GM19023 (cell line): ENCODE measurements at regions not wholly inside any gene's neighbourhood (a gene's known extent, or its start where the extent isn't known, plus 50 kb on each side); places are given as distances from the start of the nearest gene placed in this dataset.
"Not testable (repeated sequence)": the region's sequence is repeated elsewhere in the genome, so short reads cannot be mapped to it uniquely, and the experiment has no call there.

ENCODE experiments used
- ATAC-seq: cut with Tn5 transposase; IDR thresholded peaks from one replicate; pipeline ENCODE4 v1.9.1; 2021; ENCODE audit warnings: mild to moderate bottlenecking, moderate library complexity; ENCODE audit not compliant: unreplicated experiment

DNA sequence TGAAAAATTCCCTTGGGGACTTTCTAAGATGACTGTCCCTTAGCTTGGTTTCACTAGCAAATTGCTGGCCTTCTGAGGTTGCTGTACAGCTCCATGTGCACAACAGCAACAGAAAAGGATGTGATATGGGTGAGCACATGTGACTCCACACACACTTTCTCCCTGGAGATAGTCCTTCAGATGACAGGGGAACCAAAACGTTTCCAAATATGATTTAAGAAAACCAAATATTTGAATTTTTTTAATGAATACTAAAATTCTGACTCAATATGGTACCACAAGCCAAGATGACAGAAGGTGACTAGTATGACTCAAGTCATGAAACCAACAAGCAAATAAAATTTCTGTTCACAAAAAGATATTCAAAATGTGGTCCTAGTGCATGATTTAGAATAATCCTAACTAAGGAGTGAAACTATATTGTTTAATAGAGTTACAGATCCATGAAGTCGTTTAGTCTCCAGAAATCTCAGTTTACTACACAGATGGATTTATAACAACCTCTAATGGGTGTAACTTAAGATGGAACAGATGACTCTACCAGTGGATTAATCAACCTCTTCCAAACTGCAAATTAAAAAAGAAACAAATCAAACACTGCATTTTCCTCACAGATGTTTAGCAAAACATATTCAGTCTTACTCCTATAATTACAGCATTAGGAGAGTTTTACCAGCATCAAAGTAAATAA, 144.8 kb upstream of the PIK3R1 start:
- ATAC-seq = peak; percentile 93

- no peak for ATAC-seq
These were observed 147.5 kb upstream of the PIK3R1 start for GRCh38 chr5:68067976-68068603.

DNA sequence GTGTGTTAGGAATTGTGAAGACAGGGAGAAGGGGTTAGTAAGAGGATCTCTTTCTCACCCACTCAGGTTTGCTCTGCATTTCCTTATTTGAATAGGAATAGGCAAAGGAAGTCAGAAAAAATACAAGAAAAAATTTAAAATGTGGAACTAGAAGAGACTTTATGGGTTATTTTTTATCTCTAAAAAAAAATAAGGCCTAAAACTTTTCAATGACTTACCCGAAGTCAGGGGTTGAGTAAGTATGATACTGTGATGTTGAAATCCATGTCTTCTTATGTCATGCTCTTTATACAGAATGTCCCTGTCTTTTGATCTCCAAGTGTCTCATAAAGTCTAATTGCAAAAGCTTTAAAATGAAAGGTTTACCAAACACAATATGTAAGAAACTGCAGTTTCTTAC, 148.3 kb upstream of the PIK3R1 start:
- no peak for ATAC-seq

- no peak for ATAC-seq
These were observed 149.1 kb upstream of the PIK3R1 start for GRCh38 chr5:68066277-68066955.

GRCh38 chr5:68065321-68065720, 150.2 kb upstream of the PIK3R1 start:
- not testable (repeated sequence) for ATAC-seq

GRCh38 chr5:68060382-68060781, 155.2 kb upstream of the PIK3R1 start:
- no peak for ATAC-seq

DNA sequence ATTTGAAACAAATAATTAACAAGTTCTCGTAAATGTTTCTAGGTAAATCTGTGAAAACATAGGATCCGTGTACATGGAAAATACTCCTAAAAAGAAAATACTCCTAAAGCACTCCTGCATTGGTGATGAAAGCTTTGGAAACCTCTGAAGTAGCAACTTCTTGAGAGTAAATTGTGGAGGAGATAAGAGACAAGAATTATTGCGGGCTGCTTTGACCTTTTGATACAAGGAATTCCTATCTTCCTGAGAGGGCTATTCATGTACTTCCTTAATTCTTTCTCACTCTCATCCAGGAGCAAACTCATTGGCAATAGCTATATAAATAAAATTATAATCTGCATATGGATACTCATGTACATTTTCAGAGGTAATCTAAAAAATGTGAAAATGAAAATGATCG, 158.4 kb upstream of the PIK3R1 start:
- no peak for ATAC-seq

- ATAC-seq = no peak
These were observed 159.9 kb upstream of the PIK3R1 start for GRCh38 chr5:68055686-68056085.

GRCh38 chr5:68054638-68055037, 160.9 kb upstream of the PIK3R1 start:
- ATAC-seq = no peak

DNA sequence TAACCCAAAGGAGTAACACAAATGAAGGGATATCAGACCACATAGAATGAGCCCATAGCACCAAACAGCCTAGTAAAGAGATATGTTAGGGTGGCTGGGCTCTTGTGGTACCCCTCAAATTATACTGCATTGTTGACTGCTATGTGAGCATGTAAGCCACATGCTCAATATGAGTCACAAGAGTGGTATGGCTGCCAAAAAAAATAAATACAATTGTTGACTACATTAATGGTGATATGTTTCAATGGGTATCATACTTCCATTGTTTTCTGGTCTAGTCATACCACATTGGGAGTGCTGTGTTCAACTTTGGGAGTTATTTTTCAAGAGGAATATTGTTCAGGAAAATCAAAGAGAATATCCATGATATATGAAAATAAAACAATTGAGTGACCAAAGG, 162.4 kb upstream of the PIK3R1 start:
- no peak for ATAC-seq

DNA sequence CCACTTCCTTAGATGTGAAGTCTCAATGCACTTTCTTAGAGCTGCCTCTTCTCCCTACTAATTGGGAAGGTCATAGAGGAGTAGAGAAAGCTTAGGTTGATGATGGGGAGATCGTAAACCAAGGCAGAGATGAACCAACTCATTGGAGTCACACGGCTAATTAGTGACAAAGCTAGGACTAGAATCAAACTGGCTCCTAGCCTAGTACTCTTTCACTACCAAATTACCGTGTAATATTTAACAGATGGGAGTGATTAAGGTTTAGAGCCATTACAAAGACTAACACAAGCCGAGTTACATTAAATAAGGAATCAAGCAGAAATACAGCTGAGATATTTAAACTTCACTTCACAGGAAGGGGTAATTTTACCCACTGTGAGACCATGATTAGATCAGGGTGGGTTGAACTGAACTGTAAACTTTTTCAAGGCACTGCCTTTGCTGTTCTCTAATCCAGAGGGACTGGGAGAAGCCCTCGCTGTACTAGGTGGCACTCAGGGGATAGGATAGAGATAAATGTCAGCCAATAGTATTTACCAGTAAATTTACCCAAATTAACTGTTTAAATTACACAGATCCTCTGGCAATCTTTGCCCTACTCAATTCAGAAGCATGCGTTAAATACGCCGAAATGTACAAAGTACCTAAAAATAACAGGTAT, 166.4 kb upstream of the PIK3R1 start:
- no peak for ATAC-seq

DNA sequence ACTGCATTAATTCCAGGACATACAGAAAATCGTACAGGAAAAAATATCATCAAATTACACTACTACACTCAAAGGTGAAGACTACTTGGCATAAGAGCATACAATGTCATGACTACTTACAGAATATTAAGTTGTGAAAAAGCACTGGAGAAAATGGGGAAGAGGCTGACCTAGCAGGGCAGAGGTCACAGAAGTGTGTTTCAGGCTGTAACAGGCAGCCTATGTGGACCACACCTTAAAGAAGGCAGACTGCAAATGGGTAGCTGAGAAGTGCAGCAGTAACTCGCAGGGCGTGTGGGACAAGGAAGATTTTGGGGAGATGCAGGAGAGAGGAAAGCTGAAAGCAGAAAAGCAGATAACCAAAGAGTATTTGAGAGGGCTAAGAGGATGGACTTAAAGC, 167.0 kb upstream of the PIK3R1 start:
- no peak for ATAC-seq

DNA sequence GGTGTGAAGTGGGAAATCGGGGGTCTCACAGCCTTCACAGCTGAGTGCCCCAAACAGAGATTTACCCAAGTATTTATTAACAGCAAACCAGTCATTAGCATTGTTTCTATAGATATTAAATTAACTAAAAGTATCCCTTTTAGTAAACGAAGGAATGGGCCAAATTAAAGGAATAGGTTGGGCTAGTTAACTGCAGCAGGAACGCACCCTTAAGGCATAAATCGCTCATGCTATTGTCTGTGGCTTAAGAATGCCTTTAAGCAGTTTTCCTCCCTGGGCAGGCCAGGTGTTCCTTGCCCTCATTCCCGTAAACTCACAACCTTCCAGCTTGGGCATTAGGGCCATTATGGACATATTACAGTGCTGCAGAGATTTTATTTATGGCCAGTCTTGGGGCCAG, 167.5 kb upstream of the PIK3R1 start:
- ATAC-seq = not testable (repeated sequence)

GRCh38 chr5:68047035-68047434, 168.5 kb upstream of the PIK3R1 start:
- no peak for ATAC-seq

- ATAC-seq = no peak
These were observed 169.1 kb upstream of the PIK3R1 start for GRCh38 chr5:68046445-68046844.

DNA sequence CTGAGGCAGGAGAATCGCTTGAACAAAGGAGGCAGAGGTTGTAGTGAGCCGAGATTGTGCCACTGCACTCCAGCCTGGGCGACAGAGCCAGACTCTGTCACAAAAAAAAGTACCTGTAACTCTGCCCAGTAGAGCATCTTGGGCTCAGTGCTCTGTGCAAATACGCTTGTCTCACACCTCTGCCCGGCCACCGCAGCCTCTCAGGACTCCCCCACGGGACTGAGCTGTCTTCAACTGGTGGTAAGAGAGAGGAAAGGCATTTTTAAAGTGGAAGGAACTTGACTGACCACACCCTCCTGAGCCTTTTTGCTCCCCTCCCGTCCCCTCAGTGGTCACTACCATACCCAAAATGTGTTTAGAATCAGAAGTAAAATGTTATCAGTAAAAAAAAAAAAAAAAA, 174.3 kb upstream of the PIK3R1 start:
- peak; percentile 95 for ATAC-seq

DNA sequence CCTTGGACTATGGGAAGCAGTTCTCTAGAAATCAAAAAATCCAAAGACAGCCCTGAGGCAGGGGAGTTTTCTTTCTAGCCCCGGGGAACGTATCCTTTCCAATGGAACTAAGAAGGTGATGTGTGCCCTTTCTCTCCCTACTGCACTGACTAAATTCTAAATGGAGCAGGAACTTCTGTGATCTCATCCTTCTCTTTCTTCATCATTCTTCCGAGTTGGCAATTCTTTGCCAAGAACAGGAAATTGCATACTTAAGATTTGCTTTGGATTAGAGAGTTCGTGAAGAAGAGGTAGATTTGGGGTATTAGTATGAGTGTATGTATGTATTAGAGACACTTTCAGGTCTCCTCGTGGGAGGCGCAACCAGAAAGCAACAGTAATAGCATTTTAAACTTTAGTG, 178.0 kb upstream of the PIK3R1 start:
- ATAC-seq = no peak

- no peak for ATAC-seq
These were observed 181.5 kb upstream of the PIK3R1 start for GRCh38 chr5:68033961-68034571.

GRCh38 chr5:68033029-68033428, 182.5 kb upstream of the PIK3R1 start:
- ATAC-seq = no peak

DNA sequence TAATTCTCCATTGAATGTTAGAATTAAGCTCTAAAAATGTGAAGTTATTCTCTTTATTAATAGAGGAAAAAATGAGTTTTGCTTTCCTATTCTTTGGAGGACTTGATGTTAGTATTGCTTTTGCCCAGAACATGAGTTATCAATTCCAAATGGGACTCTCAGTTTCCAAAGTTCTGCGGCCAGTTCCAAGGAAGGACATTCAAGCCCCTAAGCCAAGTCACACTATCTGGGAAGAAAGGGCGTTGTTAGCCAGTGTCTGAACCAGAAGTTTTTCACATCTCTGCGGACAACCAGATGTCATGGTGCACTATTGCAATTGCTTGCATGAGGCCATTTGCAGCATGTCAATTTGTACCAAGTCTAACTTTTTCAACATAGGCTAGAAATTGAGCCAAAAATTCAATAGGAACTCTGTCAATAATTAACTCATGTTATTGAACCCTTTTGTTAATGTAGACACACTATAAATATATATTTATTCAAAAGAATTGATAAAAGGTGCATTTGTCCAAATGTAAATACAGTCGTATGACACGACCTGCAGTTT, 183.3 kb upstream of the PIK3R1 start:
- no peak for ATAC-seq

GRCh38 chr5:68028131-68028727, 187.3 kb upstream of the PIK3R1 start:
- no peak for ATAC-seq
